HG02885 (cell line): ENCODE measurements at regions not wholly inside any gene's neighbourhood (a gene's known extent, or its start where the extent isn't known, plus 50 kb on each side); places are given as distances from the start of the nearest gene placed in this dataset.
"Not testable (repeated sequence)": the region's sequence is repeated elsewhere in the genome, so short reads cannot be mapped to it uniquely, and the experiment has no call there.

Experiments used
- ATAC-seq: cut with Tn5 transposase; IDR thresholded peaks from one replicate; pipeline ENCODE4 v1.9.1; 2021; ENCODE audit warnings: mild to moderate bottlenecking; ENCODE audit not compliant: unreplicated experiment, poor library complexity

DNA sequence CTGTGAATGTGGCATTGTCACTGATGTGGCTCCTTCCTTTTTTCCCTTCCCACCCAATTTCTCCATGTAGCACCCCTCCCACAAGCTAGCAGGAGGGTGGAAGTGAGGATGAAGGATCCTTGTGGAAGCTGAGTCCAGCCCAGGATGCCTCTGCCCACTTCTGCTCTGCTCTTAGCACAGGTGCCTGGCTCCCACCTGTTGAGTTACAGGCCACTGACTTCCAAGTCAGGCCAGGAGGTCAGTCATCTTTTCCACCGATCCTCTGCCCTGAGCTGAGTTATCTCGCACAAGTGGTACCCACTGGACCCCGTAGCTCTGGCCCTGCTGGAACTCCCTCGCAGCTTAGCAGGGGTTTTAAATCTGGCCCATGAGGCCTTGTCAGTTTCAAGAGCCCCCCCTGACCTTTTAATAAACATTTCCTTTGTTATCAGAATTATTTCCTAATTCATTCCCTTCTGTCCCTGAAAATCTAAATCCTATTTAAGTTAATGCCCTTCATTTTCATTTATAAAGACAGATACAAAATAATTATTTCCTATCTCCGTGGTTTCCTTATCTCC is 125.3 kb upstream of the CADM1 start:
- ATAC-seq, result no peak

DNA sequence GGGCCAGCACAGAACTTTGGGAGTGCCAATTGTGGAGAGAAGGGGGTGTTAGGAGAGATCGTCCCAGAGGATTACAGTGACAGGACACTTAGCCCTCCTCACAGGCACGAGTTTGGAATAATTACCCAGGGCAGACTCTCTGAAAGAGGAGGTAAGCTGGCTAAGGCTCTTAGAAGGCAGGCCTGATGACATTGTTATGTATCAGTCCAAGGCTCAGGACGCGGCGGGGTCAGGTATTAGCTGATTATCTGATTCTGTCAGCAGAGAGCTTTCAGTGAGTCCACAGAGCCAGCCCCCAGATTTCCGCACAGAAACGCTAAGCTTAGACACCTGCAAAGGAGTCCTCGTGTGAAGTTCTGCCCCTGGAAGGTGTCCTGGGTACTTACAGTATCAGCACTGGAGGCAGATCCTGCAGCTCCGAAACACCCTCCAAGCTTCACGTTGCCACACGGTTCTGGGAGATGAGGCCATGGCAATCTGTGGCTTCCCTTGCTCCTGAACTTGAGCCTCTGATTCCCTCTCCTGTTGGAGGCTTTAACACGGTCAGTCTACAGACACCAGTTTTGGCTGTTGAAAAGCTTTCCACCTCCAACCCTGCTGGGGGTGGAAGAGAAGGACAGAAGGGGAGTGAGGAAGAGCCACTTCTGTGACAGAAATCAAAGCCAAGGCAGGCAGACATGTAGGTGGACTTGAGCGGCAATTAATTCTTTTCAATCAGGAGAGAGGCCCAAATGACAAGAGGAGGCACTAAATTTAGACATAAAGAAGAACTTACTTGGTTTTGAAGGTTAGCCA is 123.6 kb upstream of the CADM1 start:
- ATAC-seq, result no peak

DNA sequence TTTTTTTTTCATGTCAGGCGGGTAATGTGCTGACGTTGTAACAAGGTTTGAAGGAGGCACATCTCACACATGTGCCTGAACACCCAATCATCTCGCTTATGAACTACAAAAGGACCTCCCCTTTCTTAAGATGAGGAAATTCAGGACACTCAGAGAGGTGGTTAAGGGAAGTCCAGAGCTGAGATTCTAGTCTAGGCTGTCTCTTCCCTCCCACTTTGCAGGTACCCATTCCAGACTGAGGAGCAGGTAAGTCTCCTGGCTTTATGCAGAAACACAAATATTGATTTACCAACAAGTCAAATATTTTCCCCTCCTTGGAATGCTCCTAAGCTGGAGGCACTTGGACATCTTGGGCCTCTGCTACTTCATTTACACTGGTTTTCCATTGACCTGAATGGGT is 122.9 kb upstream of the CADM1 start:
- ATAC-seq, result no peak

DNA sequence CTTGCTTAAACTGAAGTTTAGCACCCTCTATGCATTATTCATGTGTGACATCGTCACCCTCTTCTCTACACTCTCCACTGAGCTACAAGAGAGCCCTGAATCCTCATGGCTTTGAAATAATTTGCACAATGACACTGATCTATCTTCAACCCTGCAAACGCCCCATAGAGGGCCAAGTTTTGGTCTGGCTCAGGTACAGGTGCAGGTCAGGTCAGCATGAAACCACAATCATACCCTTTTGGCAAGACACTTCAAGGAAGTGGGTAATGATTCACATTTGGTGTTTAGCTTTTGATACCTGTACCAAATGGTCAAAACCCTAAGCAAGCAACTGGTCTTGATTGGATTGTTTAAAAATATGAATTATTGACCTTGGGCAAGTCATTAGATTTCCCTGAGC is 122.2 kb upstream of the CADM1 start:
- ATAC-seq, result no peak

DNA sequence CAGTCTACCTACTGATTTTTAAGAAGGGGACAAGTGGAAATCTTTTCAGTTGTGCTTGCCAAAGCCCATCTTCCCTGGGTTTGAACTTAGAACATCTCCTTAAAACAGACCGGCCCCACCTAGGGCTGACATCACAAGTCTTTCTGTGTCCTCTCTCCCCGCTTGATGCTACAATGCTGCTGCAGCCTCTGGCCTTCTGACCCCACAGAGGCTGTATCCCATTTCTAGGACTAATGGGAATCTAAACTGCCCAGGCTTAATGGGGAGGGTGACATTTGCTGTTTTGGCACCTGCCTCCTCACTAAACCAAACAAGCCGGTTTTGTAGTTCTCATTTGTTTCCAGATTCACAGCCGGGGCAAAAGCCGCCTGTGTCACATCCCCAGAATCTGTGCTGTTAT is 121.3 kb upstream of the CADM1 start:
- no peak for ATAC-seq

DNA sequence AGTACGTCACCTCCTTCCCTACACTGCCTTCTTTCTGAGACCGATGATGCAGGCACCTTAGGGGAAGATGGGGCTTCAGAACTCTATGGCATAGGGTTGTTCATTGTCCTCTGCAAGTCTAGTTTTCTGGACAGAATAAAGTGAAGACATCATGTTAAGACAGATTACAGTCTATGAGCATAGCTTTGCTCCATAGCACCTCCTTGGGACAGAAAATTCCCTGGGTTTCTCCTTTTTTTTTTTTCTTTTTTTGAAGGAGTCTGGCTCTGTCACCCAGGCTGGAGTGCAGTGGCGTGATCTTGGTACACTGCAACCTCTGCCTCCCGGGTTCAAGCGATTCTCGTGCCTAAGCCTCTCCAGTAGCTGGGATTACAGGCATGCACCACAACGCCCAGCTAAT is 119.8 kb upstream of the CADM1 start:
- ATAC-seq, result no peak

DNA sequence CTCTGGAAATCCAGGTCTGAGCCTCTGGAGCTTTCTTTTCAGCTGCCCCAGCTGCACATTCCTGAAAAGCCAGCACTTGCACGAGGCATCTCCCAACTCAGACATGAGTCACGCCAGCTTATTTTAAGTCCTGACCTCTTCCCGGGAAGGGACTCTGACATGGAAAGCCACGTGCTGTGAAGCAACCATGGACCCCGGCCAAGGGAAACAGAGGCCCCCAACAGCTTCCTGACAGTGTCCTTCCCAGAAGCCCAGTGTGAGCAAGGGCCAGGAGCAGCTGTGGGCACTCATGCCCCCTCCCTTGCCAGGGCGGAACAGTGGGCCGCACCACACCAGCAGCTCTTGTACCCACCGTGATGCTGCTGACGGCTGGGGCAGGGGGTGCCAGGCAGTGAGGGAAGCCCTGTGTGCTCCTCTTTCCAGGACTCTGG is 118.8 kb upstream of the CADM1 start:
- ATAC-seq, result no peak

DNA sequence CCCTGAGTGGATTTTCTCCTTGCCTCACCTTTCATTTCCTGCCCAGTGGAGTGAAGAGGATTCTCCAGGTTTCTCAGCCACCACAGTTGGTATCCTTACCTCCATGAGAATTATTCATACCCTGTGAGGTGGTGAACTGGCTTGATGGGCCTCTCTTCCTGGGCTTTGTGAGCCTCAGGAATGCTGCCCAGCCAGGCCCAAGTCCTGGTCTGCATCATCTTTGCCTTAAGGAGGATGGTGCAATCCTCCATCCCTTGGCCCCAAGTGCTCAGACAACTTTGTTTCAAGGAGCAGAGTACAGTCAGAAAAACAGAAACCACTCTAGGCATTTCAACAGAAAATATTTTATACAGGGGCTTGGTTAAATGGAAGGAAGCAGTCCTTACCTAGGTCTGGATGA is 114.2 kb upstream of the CADM1 start:
- ATAC-seq, result no peak

DNA sequence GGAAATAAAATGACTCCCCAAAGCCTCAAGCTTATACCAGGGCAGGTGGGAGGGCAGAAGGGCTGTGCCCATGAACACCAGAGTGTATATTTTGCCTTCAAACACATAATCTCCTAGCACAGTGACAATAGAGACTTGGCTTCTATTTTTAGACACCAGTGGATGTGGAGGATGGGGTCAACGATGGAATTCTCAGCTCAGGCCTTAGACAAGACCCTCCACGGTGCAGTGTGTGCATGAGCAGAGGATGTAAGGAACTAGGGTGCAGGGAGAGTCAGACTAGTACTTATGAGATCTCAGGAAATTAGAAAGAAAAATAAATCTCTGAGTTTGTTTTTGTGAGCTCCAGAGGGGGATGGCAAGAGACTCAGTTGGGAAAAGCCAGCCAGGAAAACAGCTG is 113.6 kb upstream of the CADM1 start:
- ATAC-seq, result no peak

DNA sequence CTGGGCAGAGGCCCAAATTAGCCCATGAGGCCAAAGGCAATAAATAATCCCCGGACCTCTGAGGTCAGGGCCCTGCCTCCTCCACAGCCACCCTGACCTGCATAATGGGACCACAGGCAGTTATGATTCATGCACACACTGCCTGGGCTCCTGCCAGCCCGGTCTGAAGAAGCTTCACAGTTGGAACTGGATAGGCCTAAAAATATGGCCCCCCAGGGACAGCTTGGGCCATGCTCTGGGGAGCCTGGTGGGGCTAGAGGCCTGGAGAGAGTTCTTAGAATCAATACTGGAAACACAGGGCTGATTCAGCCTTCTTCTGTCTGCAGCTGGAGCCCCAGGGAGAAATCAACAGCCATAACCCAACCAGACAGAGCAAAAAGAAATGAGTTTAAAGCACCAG is 112.8 kb upstream of the CADM1 start:
- ATAC-seq, result no peak

DNA sequence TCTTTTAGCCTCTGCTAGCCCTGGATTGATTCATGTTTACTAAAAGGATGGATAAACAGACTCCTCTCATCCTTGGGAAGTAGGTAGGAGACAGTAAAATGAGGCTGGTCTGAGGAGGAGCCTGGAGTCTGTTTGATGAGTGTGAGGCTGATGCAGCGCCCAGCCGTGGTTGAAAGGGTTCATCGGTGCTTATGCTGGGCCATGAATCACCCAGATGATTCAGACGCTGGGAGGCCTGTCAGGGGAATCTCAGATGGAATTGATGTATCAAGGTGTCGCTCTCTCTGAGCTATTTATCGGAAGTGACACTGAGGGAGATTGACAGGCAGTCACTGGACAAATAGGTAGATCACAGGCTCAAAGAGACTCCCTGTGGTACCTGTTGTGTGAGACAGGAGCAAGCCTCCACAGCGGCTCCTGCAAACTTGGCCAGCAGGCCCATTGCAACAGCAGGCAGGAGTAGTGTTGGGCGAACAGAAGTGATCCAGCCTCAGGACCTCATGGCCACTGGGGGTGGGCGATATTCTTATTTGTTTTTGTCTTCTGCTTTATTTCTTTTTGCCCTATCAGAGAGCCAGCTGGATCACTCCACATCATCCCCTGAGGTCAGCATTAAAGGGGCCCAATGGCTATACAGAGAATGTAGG is 109.9 kb upstream of the CADM1 start:
- no peak for ATAC-seq

DNA sequence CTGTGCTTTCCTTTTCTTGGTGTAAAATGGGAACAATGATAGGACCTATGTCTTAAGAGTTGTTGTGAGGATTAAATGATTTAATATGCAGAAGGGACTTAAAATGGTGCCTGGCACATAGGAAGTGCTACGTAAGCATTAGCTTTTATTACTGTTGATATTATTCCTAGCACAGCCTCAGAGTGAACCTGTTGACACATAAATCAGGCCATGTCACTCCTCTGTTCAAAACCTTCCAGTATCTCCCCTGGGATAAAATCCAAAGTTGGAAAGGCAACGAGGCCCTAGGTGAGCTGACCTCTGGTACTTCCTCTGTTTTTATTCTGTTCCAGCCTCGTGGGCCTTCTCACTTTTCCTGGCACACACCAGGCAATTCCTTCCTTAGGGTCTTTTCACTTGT is 108.8 kb upstream of the CADM1 start:
- ATAC-seq, result no peak

DNA sequence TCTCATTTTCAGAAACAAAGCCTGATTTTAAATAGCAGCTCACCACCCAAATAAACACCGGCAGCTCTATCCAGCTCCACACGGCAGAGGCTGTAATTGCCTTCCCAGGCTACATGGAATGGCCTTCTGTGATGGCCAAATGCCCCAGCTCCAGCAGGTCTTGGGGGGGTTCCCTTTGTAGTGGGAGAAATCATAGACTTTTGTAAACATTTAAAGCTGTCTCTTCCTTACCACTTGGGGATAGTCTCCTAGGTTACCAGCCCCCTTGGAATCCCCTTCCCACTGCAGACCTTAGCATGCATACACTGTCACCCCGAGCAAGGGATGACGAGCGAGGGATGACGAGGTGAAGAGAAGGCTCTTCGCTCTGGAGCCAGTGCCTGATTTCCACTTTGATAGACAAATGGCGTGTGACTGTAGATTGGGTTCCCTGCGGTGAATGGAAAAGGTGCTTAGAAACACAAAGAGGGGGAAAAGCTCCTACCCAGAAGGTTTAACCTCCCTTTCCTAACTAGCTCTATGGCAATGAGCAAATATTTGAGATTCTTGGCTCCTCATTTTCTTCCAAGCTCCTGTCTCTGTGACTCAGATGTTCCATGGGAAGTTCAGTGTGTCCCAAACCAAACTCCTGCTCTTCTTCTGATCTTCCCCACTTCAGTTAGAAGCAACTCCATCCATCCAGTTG is 108.0 kb upstream of the CADM1 start:
- ATAC-seq, result no peak

DNA sequence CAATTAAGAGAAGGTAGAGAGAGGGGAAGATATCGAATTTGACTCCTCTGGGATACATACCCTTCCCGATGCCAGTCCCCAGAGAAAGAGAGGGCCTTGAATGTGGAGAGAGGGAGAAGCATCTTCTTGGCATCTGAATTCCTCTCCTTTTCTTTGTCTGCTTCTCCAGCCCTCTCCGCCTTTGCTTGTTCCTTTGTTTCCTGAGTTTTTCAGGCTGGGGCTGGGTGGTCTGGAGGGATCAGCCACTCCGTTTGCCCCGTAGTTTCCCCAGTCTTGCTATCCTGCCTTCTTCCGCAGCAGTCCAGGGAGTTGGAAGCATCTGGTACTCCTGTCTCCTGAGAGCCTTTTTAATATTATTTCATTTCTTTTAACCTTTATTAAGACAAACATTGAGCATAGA is 107.1 kb upstream of the CADM1 start:
- no peak for ATAC-seq

DNA sequence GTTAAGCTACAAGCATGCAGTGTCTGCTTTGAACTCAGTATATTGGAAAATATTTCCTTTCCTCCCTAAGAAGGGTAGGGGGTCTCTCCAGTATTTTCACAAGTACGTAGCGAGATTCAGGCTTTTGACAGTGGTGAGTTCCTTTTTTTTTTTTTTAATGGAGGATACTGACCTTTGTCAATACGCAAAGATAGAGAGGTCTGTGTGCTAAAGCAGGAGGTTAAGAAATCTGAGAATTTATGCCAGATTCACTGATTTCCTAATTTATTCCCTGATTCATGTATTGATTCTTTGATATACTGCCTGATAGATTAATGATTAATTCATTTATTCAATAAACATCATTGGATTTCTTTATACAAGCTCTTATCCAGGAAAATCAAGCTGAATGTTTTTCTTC is 106.7 kb upstream of the CADM1 start:
- no peak for ATAC-seq

DNA sequence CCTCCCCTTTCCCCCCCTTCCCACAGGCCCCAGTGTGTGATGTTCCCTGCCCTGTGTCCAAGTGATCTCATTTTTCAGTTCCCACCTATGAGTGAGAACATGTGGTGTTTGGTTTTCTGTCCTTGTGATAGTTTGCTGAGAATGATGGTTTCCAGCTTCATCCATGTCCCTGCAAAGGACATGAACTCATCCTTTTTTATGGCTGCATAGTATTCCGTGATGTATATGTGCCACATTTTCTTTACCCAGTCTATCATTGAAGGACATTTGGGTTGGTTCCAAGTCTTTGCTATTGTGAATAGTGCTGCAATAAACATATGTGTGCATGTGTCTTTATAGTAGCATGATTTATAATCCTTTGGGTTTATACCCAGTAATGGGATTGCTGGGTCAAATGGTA is 106.0 kb upstream of the CADM1 start:
- not testable (repeated sequence) for ATAC-seq

DNA sequence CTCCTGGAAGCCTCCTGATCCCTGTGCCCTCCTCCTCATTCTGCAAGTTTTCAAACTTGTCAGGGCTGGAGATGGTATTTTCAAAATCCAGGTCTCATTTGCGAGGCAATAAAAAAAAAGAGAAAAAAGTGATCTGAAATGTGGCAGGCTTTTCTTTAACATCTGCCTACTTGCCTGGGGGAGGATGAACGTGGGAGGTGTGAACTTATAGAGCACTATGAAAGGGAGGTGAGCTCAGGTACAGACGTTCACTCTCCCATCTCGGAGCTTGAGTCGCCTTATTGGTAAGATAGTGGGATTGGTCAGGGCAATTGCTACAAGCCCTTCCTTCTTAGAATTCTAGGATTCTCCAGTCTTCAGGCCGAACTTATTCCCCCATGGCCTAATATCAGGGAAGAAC is 104.8 kb upstream of the CADM1 start:
- no peak for ATAC-seq

DNA sequence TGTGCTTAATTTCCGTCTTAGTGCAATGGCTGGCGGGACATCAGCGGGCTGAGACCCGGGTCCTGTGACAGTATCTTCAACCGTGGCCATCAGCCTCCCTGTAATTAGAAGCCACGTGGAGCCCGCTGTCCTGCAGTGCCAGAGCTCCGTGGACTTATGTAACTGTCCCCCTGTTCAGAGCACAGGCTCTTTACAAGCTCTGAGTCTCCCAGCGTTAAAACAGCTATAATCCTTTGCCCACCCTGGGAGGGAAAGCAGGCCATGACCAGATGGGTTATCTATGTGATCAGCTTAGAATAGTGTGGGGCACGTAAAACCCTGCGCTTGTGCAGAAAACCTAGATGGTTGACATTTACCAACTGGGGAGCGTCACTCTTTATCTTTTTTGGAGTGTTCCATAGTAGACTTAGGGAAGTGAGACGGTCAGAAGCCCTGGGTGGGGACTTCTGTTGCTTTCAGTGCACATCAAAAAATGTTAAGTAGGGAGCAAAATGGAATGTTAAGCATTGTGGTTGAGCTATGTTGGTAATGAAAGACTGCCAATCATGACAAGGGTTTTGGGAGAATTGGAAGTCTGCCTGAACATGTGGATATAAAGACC is 103.5 kb upstream of the CADM1 start:
- ATAC-seq, result no peak

DNA sequence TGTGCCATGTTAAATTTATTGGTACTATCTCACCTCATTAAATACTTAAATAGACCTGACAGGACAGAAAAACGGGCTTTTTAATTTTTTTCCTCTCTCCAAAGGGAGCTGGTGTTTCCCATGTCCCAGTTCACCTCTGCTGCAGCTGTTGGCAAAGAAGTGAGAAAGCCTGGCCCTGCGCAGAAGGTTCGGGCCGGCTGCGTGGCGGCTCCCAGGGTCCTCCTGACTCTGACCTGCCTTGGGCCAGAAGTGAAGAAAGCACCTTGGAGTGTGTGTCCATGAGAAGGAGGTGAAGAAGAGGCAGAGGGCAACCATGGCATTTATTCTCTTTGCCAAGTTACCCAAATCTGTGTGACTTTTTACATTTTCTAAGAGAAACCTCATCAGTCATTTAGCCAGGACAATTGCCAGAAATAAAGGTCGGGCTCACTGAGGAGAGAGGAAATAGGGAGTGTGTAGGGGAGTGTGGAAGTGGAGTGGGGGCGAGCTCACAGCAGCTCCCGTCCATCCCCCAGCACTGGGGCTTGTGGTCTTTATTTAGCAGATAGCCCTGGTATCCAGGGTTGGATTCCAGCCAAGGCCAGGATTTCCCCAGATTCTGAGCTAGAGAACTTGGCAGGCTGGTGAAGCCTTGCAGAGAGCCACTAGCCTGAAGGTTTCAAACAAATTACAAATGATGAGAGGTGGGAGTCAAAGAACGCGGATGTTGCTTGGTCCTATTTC is 102.4 kb upstream of the CADM1 start:
- no peak for ATAC-seq

DNA sequence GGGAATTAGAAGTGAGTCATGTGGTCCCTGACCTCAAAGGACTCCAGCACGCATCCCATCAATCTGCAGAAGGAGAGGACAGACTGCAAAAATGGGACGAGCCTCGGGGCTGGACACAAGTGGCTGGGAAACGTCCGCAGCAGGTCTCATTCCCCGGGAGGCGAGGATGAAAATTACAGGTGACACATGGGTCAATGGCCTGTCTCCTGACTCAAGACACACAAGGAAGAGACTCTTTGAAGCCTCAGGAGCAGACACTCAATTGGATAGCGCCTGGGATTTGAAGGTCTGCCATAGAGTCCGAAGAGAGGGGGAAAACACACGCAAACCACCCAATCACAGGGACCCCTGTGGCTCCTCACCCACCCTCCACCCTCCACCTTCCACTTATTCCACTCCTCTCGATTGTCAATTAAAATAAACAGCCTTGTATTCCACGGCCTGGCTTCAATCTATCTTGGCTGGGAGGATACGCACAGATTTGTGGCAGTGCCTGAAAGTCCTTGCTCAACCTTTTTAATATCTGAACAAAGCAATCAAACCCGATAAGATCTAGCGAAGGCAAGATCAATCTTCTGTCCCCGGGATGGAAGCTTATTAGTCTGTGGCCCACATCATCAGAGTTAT is 101.8 kb upstream of the CADM1 start:
- ATAC-seq, result no peak
